ENCODE measurements at regions not wholly inside any gene's neighbourhood (a gene's known extent, or its start where the extent isn't known, plus 50 kb on each side); places are given as distances from the start of the nearest gene placed in this dataset.

- no peak overlapping the region for H3K9ac ChIP-seq (ENCODE audit: low read depth in 1 of 2, low read length in 2 of 2)
- no peak overlapping the region for H3K4me3 ChIP-seq (ENCODE audit: low read depth in 1 of 3, low read length in 3 of 3)
- peaks cover 0 to 6% (median under 1%) of the 10 kb centered on the region in 4 donors for H3K4me1 ChIP-seq (ENCODE audit: control insufficient read depth in 4 of 4, insufficient read depth in 4 of 4, low read length in 3 of 4)
- no peak for TF ChIP-seq RAD21 (IDR thresholded peaks at IDR 0.05)
- no peak for TF ChIP-seq SP1 (IDR thresholded peaks at IDR 0.05)
- no peak overlapping the region for H3K27ac ChIP-seq (ENCODE audit: low read depth in 1 of 2, low read length in 2 of 2)
- peaks cover 0 to 2% (median under 1%) of the 10 kb centered on the region in 4 donors for H3K9me3 ChIP-seq (ENCODE audit: control insufficient read depth in 4 of 4, low read length in 3 of 4)
- no peak for DNase-seq (ENCODE audit: low spot score)
- no peaks in the 10 kb centered on the region for H3K27me3 ChIP-seq (ENCODE audit: control insufficient read depth in 4 of 4, insufficient read depth in 4 of 4, low read length in 3 of 4)
- no peaks in the 10 kb centered on the region for H3K36me3 ChIP-seq (ENCODE audit: control insufficient read depth in 4 of 4, insufficient read depth in 3 of 4, low read depth in 1 of 4, low read length in 3 of 4)
Measured at GRCh38 chr4:111178231-111178630, 555.4 kb upstream of the PITX2 start.

- WGBS = 90% methylated on average over 2 of the region's 2 CpGs
- Histone ChIP-seq H3K9ac (ENCODE audit: low read depth in 1 of 2, low read length in 2 of 2) (no peak overlapping the region), H3K36me3 (ENCODE audit: control insufficient read depth in 4 of 4, insufficient read depth in 3 of 4, low read depth in 1 of 4, low read length in 3 of 4) (no peaks in the 10 kb centered on the region), H3K27ac (ENCODE audit: low read depth in 1 of 2, low read length in 2 of 2) (no peak overlapping the region), H3K9me3 (ENCODE audit: control insufficient read depth in 4 of 4, low read length in 3 of 4) (peaks cover 0 to 2% (median under 1%) of the 10 kb centered on the region in 4 donors), H3K27me3 (ENCODE audit: control insufficient read depth in 4 of 4, insufficient read depth in 4 of 4, low read length in 3 of 4) (no peaks in the 10 kb centered on the region), H3K4me3 (ENCODE audit: low read depth in 1 of 3, low read length in 3 of 3) (no peak overlapping the region), H3K4me1 (ENCODE audit: control insufficient read depth in 4 of 4, insufficient read depth in 4 of 4, low read length in 3 of 4) (peaks cover 0 to 5% (median under 1%) of the 10 kb centered on the region in 4 donors)
- DNase-seq (ENCODE audit: low spot score) = no peak
- TF ChIP-seq JUND (IDR thresholded peaks at IDR 0.05) = no peak
- TF ChIP-seq FOXA1 (IDR thresholded peaks at IDR 0.05) = no peak
- TF ChIP-seq HNF4G (IDR thresholded peaks at IDR 0.05) = no peak
- no peak for TF ChIP-seq RXRA (IDR thresholded peaks at IDR 0.05)
- TF ChIP-seq YY1 (IDR thresholded peaks at IDR 0.05) = no peak
- no peak for TF ChIP-seq CTCF (IDR thresholded peaks at IDR 0.05; ENCODE audit: low read depth, low read length, missing input control)
- no peak for TF ChIP-seq FOXA2 (IDR thresholded peaks at IDR 0.05)
- no peak for TF ChIP-seq ZBTB33 (IDR thresholded peaks at IDR 0.05)
- no peak for TF ChIP-seq GABPA (IDR thresholded peaks at IDR 0.05 in 1 of 2, conservative IDR thresholded peaks at IDR 0.05 in 1 of 2)
- no peak for TF ChIP-seq ATF3 (IDR thresholded peaks at IDR 0.05)
- TF ChIP-seq NR2F2 (IDR thresholded peaks at IDR 0.05) = no peak
- TF ChIP-seq HNF4A (conservative IDR thresholded peaks at IDR 0.05) = no peak
- TF ChIP-seq MAX (IDR thresholded peaks at IDR 0.05) = no peak
- TF ChIP-seq SP1 (IDR thresholded peaks at IDR 0.05) = no peak
- TF ChIP-seq TAF1 (conservative IDR thresholded peaks at IDR 0.05) = no peak
- no peak for TF ChIP-seq REST (IDR thresholded peaks at IDR 0.05)
- TF ChIP-seq EGR1 (IDR thresholded peaks at IDR 0.05; ENCODE audit: low read depth in 2 of 2) = no peak
- no peak for TF ChIP-seq RAD21 (IDR thresholded peaks at IDR 0.05)
Measured at GRCh38 chr4:111187108-111187507, 564.2 kb upstream of the PITX2 start.

All from liver (tissue), 8 donors.